CD4-positive, alpha-beta T cell treated with Interleukin-21 for 1 hour (primary cell): ENCODE measurements at regions not wholly inside any gene's neighbourhood (a gene's known extent, or its start where the extent isn't known, plus 50 kb on each side); places are given as distances from the start of the nearest gene placed in this dataset.

Experiments
- DNase-seq: peaks from one replicate; pipeline ENCODE4 v3.0.0-alpha.2; 2020

- no peak for DNase-seq
Measured at GRCh38 chr1:83561346-83561745, 437.6 kb downstream of the TTLL7 start.

GRCh38 chr1:83559129-83559840 is 439.6 kb downstream of the TTLL7 start:
- DNase-seq, result no peak

- no peak for DNase-seq
Measured at GRCh38 chr1:83555871-83556270, 443.1 kb downstream of the TTLL7 start.

GRCh38 chr1:83554174-83554573 is 444.8 kb downstream of the TTLL7 start:
- no peak for DNase-seq

- no peak for DNase-seq
Measured at GRCh38 chr1:83552820-83553219, 446.1 kb downstream of the TTLL7 start.

- no peak for DNase-seq
Measured at GRCh38 chr1:83548311-83548710, 450.6 kb downstream of the TTLL7 start.

GRCh38 chr1:83547901-83548300 is 451.0 kb downstream of the TTLL7 start:
- no peak for DNase-seq

- no peak for DNase-seq
Measured at GRCh38 chr1:83546874-83547273, 452.1 kb downstream of the TTLL7 start.

GRCh38 chr1:83545066-83545862 is 453.7 kb downstream of the TTLL7 start:
- no peak for DNase-seq

GRCh38 chr1:83543222-83543973 is 455.5 kb downstream of the TTLL7 start:
- DNase-seq, result no peak

GRCh38 chr1:83531521-83532309 is 467.2 kb downstream of the TTLL7 start:
- no peak for DNase-seq

GRCh38 chr1:83530506-83530905 is 468.4 kb downstream of the TTLL7 start:
- DNase-seq, result no peak

- DNase-seq, result no peak
Measured at GRCh38 chr1:83527987-83528386, 470.9 kb downstream of the TTLL7 start.

- DNase-seq, result no peak
Measured at GRCh38 chr1:83520797-83521196, 478.1 kb downstream of the TTLL7 start.

GRCh38 chr1:83516369-83516768 is 482.6 kb downstream of the TTLL7 start:
- no peak for DNase-seq

GRCh38 chr1:83515578-83516154 is 483.3 kb downstream of the TTLL7 start:
- no peak for DNase-seq

GRCh38 chr1:83512373-83513193 is 486.3 kb downstream of the TTLL7 start:
- no peak for DNase-seq

- no peak for DNase-seq
Measured at GRCh38 chr1:83511146-83511726, 487.7 kb downstream of the TTLL7 start.

- no peak for DNase-seq
Measured at GRCh38 chr1:83509301-83509781, 489.6 kb downstream of the TTLL7 start.

GRCh38 chr1:83508485-83509151 is 490.3 kb downstream of the TTLL7 start:
- peak; percentile 69 for DNase-seq
